Uterus (tissue), 3 donors: ENCODE measurements at regions not wholly inside any gene's neighbourhood (a gene's known extent, or its start where the extent isn't known, plus 50 kb on each side); places are given as distances from the start of the nearest gene placed in this dataset.

Experiments
- DNase-seq, 2 donors: peaks; one replicate each; pipeline ENCODE4 v3.0.0-alpha.2; 2019 to 2020
- H3K27ac ChIP-seq, 2 donors: fragments of 200-600 bp; sonication (generic); 1 replicate in 1 of 2; 2 replicates in 1 of 2; pipeline ENCODE4 v1.5.1; 2016 to 2018
- H3K27me3 ChIP-seq, 2 donors: fragments of 200-600 bp; sonication (generic); one replicate each; pipeline ENCODE4 v1.5.1; 2018 to 2019; ENCODE audit warnings: control low read depth in 1 of 2
- H3K36me3 ChIP-seq, 2 donors: fragments of 200-600 bp; sonication (generic); one replicate each; pipeline ENCODE4 v1.5.1; 2019; ENCODE audit warnings: control low read depth in 1 of 2
- H3K4me1 ChIP-seq, 2 donors: fragments of 200-600 bp; sonication (generic); one replicate each; pipeline ENCODE4 v1.5.1; 2018 to 2019; ENCODE audit warnings: control low read depth in 1 of 2
- H3K4me3 ChIP-seq, 2 donors: fragments of 200-600 bp; sonication (generic); 1 replicate in 1 of 2; 2 replicates in 1 of 2; pipeline ENCODE4 v1.5.1; 2018 to 2019; ENCODE audit warnings: mild to moderate bottlenecking in 1 of 2
- H3K9me3 ChIP-seq, 2 donors: fragments of 200-600 bp; sonication (generic); one replicate each; pipeline ENCODE4 v1.5.1; 2019; ENCODE audit warnings: control low read depth in 1 of 2
- CTCF ChIP-seq, 4 experiments: fragments of 200-600 bp in 2 of 4; fragments of 450-650 bp in 2 of 4; sonication (generic) in 2 of 4; IDR thresholded peaks; one replicate each; pipeline ENCODE4 v1.5.1; 2016 to 2019; ENCODE audit warnings: antibody characterized with exemption in 4 of 4, mild to moderate bottlenecking in 2 of 4, moderate library complexity in 1 of 4
- POLR2A ChIP-seq, 2 donors: fragments of 450-650 bp; IDR thresholded peaks; one replicate each; pipeline ENCODE4 v1.6.1; 2016; ENCODE audit warnings: antibody characterized with exemption in 2 of 2, mild to moderate bottlenecking in 1 of 2, moderate library complexity in 1 of 2
- intact Hi-C: fragments of 100-400 bp; cut with DNase I; formaldehyde crosslinking; loops from one replicate; pipeline ENCODE4 v1.15.1; 2023; ENCODE audit warnings: low total_unique reads
- donor health status: DM: yes; HTN: yes; CAD: no.

- intact Hi-C loops: no loop called here
- no peaks in the 10 kb centered on the region for H3K4me1 ChIP-seq
- H3K36me3 ChIP-seq: no peaks in the 10 kb centered on the region
- DNase-seq: no peak
- no peak for TF ChIP-seq POLR2A (IDR thresholded peaks at IDR 0.05)
- no peak for TF ChIP-seq CTCF (IDR thresholded peaks at IDR 0.05)
- no peak overlapping the region for H3K27ac ChIP-seq
- H3K27me3 ChIP-seq: no peaks in the 10 kb centered on the region
- H3K4me3 ChIP-seq: no peak overlapping the region
- no peaks in the 10 kb centered on the region for H3K9me3 ChIP-seq
Measured at GRCh38 chr3:28674212-28674611, 325.6 kb upstream of the AZI2 start.

GRCh38 chr3:28677581-28677980 is 329.0 kb upstream of the AZI2 start:
- Histone ChIP-seq H3K4me1 (no peaks in the 10 kb centered on the region), H3K9me3 (no peaks in the 10 kb centered on the region), H3K4me3 (no peak overlapping the region), H3K36me3 (no peaks in the 10 kb centered on the region), H3K27me3 (no peaks in the 10 kb centered on the region), H3K27ac (no peak overlapping the region)
- TF ChIP-seq POLR2A (IDR thresholded peaks at IDR 0.05) (no peak), CTCF (IDR thresholded peaks at IDR 0.05) (no peak)
- no peak for DNase-seq
- intact Hi-C loops: no loop called here

- Histone ChIP-seq H3K4me1 (no peaks in the 10 kb centered on the region), H3K9me3 (no peaks in the 10 kb centered on the region), H3K27ac (no peak overlapping the region), H3K4me3 (no peak overlapping the region), H3K27me3 (no peaks in the 10 kb centered on the region), H3K36me3 (no peaks in the 10 kb centered on the region)
- intact Hi-C loops: no loop called here
- TF ChIP-seq POLR2A (IDR thresholded peaks at IDR 0.05): no peak
- TF ChIP-seq CTCF (IDR thresholded peaks at IDR 0.05): no peak
- no peak for DNase-seq
Measured at GRCh38 chr3:28678086-28678485, 329.5 kb upstream of the AZI2 start.

GRCh38 chr3:28680050-28680449 is 331.4 kb upstream of the AZI2 start:
- intact Hi-C loops: no loop called here
- no peak overlapping the region for H3K27ac ChIP-seq
- H3K4me1 ChIP-seq: no peaks in the 10 kb centered on the region
- H3K27me3 ChIP-seq: no peaks in the 10 kb centered on the region
- no peak for DNase-seq
- no peak for TF ChIP-seq POLR2A (IDR thresholded peaks at IDR 0.05)
- no peak for TF ChIP-seq CTCF (IDR thresholded peaks at IDR 0.05)
- H3K36me3 ChIP-seq: no peaks in the 10 kb centered on the region
- no peak overlapping the region for H3K4me3 ChIP-seq
- no peaks in the 10 kb centered on the region for H3K9me3 ChIP-seq

- DNase-seq: no peak
- Histone ChIP-seq H3K4me1 (no peaks in the 10 kb centered on the region), H3K4me3 (no peak overlapping the region), H3K36me3 (no peaks in the 10 kb centered on the region), H3K9me3 (no peaks in the 10 kb centered on the region), H3K27ac (no peak overlapping the region), H3K27me3 (no peaks in the 10 kb centered on the region)
- intact Hi-C loops: no loop called here
- no peak for TF ChIP-seq POLR2A (IDR thresholded peaks at IDR 0.05)
- TF ChIP-seq CTCF (IDR thresholded peaks at IDR 0.05): no peak
Measured at GRCh38 chr3:28682121-28682520, 333.5 kb upstream of the AZI2 start.
